ENCODE measurements at regions not wholly inside any gene's neighbourhood (a gene's known extent, or its start where the extent isn't known, plus 50 kb on each side); places are given as distances from the start of the nearest gene placed in this dataset.

DNA sequence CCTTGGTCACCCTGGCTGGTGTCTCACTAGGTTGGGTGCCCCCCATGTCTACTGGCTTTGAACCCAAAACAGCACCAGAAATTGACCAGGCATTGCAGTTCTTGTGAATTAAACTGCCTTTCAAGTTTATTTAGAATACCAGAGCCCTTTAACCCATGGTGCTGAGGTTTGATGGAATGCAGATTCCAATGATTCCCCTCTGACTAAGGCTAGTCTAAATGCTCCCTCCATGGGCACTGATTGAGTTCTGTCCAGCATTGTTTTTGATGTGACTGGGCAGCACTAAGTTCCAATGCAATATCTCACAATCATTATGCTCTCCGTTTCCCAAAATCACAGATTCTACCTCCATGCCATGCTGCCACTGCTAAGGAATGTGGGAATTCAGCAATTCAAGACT is 1047.4 kb upstream of the LRRN3 start:
- no peaks in the 10 kb centered on the region for H3K36me3 ChIP-seq
- peaks cover 0 to 3% (median 0%) of the 10 kb centered on the region in 4 donors for H3K9me3 ChIP-seq
- WGBS, result 100% methylated on average over 1 of the region's 1 CpG
- intact Hi-C loops (cut with DNase I), result no loop called here
- no peak overlapping the region for H3K4me3 ChIP-seq
- DNase-seq (ENCODE audit: extremely low spot score), result no peak
- no peaks in the 10 kb centered on the region for H3K4me1 ChIP-seq
- TF ChIP-seq, protein P1, sequence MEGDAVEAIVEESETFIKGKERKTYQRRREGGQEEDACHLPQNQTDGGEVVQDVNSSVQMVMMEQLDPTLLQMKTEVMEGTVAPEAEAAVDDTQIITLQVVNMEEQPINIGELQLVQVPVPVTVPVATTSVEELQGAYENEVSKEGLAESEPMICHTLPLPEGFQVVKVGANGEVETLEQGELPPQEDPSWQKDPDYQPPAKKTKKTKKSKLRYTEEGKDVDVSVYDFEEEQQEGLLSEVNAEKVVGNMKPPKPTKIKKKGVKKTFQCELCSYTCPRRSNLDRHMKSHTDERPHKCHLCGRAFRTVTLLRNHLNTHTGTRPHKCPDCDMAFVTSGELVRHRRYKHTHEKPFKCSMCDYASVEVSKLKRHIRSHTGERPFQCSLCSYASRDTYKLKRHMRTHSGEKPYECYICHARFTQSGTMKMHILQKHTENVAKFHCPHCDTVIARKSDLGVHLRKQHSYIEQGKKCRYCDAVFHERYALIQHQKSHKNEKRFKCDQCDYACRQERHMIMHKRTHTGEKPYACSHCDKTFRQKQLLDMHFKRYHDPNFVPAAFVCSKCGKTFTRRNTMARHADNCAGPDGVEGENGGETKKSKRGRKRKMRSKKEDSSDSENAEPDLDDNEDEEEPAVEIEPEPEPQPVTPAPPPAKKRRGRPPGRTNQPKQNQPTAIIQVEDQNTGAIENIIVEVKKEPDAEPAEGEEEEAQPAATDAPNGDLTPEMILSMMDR (IDR thresholded peaks at IDR 0.05), result no peak
- TF ChIP-seq EP300 (IDR thresholded peaks at IDR 0.05) (no peak), POLR2A (IDR thresholded peaks at IDR 0.05; ENCODE audit: low read depth) (no peak), POLR2AphosphoS5 (IDR thresholded peaks at IDR 0.05) (no peak)
- H3K27ac ChIP-seq (replicated peaks in 1 of 4), result no peak overlapping the region
- H3K27me3 ChIP-seq, result no peaks in the 10 kb centered on the region

DNA sequence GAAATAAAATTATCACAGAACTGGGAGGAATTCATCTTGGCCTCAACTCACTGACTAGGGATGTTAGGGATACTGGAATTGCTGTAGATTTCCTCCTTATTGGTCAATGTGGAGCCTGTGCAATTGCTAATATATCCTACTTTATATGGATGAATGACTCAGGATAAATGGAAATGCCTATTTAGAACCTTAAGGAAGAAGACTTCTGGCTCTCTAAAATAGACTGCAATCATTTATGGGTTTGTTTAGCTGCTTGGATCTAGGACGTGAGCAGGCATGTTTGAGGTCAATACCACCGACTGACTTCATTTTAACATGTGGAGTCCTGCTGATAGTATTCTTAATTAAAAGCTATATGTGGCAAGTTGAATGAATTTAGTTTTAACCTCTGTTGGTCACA is 1040.1 kb upstream of the LRRN3 start:
- intact Hi-C loops (cut with DNase I), result no loop called here
- Histone ChIP-seq H3K4me1 (no peaks in the 10 kb centered on the region), H3K36me3 (no peaks in the 10 kb centered on the region), H3K4me3 (no peak overlapping the region), H3K27me3 (no peaks in the 10 kb centered on the region), H3K27ac (replicated peaks in 1 of 4) (no peak overlapping the region), H3K9me3 (no peaks in the 10 kb centered on the region)
- no peak for DNase-seq (ENCODE audit: extremely low spot score)
- 60% methylated on average over 2 of the region's 2 CpGs for WGBS
- TF ChIP-seq POLR2AphosphoS5 (IDR thresholded peaks at IDR 0.05) (no peak), POLR2A (IDR thresholded peaks at IDR 0.05; ENCODE audit: low read depth) (no peak), EP300 (IDR thresholded peaks at IDR 0.05) (no peak)
- TF ChIP-seq, protein P1 (IDR thresholded peaks at IDR 0.05), result no peak

DNA sequence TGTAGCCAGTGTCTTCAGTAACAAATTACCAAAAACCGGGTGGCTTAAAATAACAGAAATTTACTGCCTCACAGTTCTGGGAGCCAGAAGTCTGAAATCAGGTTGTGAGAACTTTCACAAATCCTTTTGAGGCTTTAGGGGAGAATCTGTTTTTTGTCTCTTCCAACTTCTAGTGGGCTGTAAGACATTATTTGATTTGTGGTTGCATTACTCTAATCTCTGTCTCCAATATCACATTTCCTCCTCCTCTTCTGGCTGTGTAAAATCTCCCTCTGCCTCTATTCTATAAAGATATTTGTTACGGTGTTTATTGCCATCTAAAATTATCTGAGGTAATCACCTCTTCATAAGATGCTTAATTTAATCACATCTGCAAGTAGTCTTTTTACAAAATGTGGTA is 1039.6 kb upstream of the LRRN3 start:
- WGBS, result 56% methylated on average over 2 of the region's 2 CpGs

DNA sequence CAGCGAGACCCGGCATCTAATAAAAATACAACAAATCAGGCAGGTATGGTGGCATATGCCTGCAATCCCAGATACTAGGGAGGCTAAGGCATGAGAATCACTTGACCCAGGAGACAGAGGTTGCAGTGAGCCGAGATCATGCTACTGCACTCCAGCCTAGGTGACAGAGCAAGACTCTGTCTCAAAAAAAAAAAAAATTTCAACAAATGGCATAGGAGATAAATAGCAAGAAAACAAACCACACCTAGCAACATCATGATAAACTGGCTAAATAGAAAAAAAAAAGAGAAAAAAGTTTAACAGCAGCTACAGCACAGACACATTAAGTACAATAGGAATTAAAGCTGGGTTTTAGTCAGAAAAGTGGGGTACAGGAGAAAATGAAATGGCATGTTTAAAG is 1034.6 kb upstream of the LRRN3 start:
- no peaks in the 10 kb centered on the region for H3K36me3 ChIP-seq
- 62% methylated on average over 3 of the region's 3 CpGs for WGBS
- H3K27me3 ChIP-seq, result no peaks in the 10 kb centered on the region
- H3K27ac ChIP-seq (replicated peaks in 1 of 4), result no peak overlapping the region
- H3K4me3 ChIP-seq, result no peak overlapping the region
- DNase-seq (ENCODE audit: extremely low spot score), result no peak
- TF ChIP-seq POLR2AphosphoS5 (IDR thresholded peaks at IDR 0.05), result no peak
- TF ChIP-seq, protein P1 (IDR thresholded peaks at IDR 0.05), result no peak
- no peak for TF ChIP-seq EP300 (IDR thresholded peaks at IDR 0.05)
- TF ChIP-seq POLR2A (IDR thresholded peaks at IDR 0.05; ENCODE audit: low read depth), result no peak
- intact Hi-C loops (cut with DNase I), result no loop called here
- no peaks in the 10 kb centered on the region for H3K4me1 ChIP-seq
- no peaks in the 10 kb centered on the region for H3K9me3 ChIP-seq

More for the DNA sequence above, 1039.6 kb upstream of the LRRN3 start:
- TF ChIP-seq, protein P1 (IDR thresholded peaks at IDR 0.05), result no peak
- DNase-seq (ENCODE audit: extremely low spot score), result no peak
- Histone ChIP-seq H3K9me3 (no peaks in the 10 kb centered on the region), H3K4me1 (no peaks in the 10 kb centered on the region), H3K27me3 (no peaks in the 10 kb centered on the region), H3K4me3 (no peak overlapping the region), H3K36me3 (no peaks in the 10 kb centered on the region), H3K27ac (replicated peaks in 1 of 4) (no peak overlapping the region)
- intact Hi-C loops (cut with DNase I), result no loop called here

DNA sequence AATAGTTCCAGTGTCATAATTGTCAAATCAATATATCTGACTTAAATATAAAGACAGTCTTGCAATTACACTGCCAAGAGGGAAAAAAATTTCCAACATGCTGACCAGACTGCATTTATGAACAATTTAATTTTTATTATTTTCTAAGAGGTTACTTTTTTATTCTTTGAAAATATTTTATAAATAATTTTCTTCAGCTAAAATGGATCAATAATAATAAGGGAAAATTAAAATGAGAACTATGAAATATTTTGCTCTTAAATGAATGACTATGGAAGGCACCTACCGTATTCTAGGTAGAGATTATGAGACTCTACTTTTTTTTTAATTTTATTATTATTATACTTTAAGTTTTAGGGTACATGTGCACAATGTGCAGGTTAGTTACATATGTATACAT is 1032.5 kb upstream of the LRRN3 start:
- no peak for DNase-seq (ENCODE audit: extremely low spot score)
- no peak overlapping the region for H3K27ac ChIP-seq (replicated peaks in 1 of 4)
- 96% methylated on average over 1 of the region's 1 CpG for WGBS
- H3K27me3 ChIP-seq, result no peaks in the 10 kb centered on the region
- TF ChIP-seq EP300 (IDR thresholded peaks at IDR 0.05) (no peak), POLR2A (IDR thresholded peaks at IDR 0.05; ENCODE audit: low read depth) (no peak), POLR2AphosphoS5 (IDR thresholded peaks at IDR 0.05) (no peak)
- TF ChIP-seq, protein P1 (IDR thresholded peaks at IDR 0.05), result no peak
- no peaks in the 10 kb centered on the region for H3K4me1 ChIP-seq
- H3K9me3 ChIP-seq, result no peaks in the 10 kb centered on the region
- H3K4me3 ChIP-seq, result no peak overlapping the region
- H3K36me3 ChIP-seq, result no peaks in the 10 kb centered on the region
- intact Hi-C loops (cut with DNase I), result no loop called here

Data from esophagus muscularis mucosa (tissue), 4 donors.